GM10248 (cell line): ENCODE measurements at regions not wholly inside any gene's neighbourhood (a gene's known extent, or its start where the extent isn't known, plus 50 kb on each side); places are given as distances from the start of the nearest gene placed in this dataset.
A peak's percentile ranks its signal among the peaks of the same experiment; 100 is the strongest.

Source experiments
- CTCF ChIA-PET: fragments of 300-600 bp; sonication (Branson Sonifier 250); formaldehyde crosslinking; extraction: SDS; loops from one replicate; lab custom pipeline; 2021; ENCODE audit warnings: antibody characterized with exemption; lab: Yijun Ruan, JAX
- POLR2A ChIA-PET: fragments of 350-650 bp; sonication (Branson Sonifier 250); formaldehyde crosslinking; extraction: SDS; loops from one replicate; lab custom pipeline; 2020; ENCODE audit warnings: antibody characterized with exemption; lab: Yijun Ruan, JAX
- DNase-seq: peaks from one replicate; pipeline ENCODE4 v3.0.0; 2012; ENCODE audit errors: extremely low spot score
- CTCF ChIP-seq: IDR thresholded peaks from 2 replicates; pipeline ENCODE4 v1.5.1; 2012; ENCODE audit warnings: mild to moderate bottlenecking, low read depth; ENCODE audit errors: extremely low read depth, missing control alignments, control extremely low read depth

- POLR2A ChIA-PET, result no interaction called here
- TF ChIP-seq CTCF, result no peak
Observed at GRCh38 chr2:240249423-240250149, 109.1 kb upstream of the OTOS start.

GRCh38 chr2:240250150-240250984 lies 109.9 kb upstream of the OTOS start:
- DNase-seq, result no peak
- POLR2A ChIA-PET, result no interaction called here
- CTCF ChIA-PET, result no interaction called here
- TF ChIP-seq CTCF, result no peak

More at GRCh38 chr2:240249423-240250149, 109.1 kb upstream of the OTOS start:
- CTCF ChIA-PET, result no interaction called here
- DNase-seq, result no peak

GRCh38 chr2:240250985-240251847 lies 110.8 kb upstream of the OTOS start:
- no peak for TF ChIP-seq CTCF
- POLR2A ChIA-PET, result no interaction called here
- DNase-seq, result peak; percentile 64
- CTCF ChIA-PET, result no interaction called here

GRCh38 chr2:240251848-240252190 lies 111.4 kb upstream of the OTOS start:
- CTCF ChIA-PET, result interaction anchor here (1.0 to 1.5 kb wide), 2 partner anchors 19 to 23 kb away, joined by 3 to 6 read pairs; no protein-coding TSS in a partner anchor
- no peak for TF ChIP-seq CTCF
- POLR2A ChIA-PET, result no interaction called here
- no peak for DNase-seq

GRCh38 chr2:240252191-240252871 lies 111.9 kb upstream of the OTOS start:
- ChIA-PET POLR2A (interaction anchor here (0.6 kb wide), 1 partner anchor 651 kb away, joined by 3 read pairs; no protein-coding TSS in a partner anchor), CTCF (interaction anchor here (1.0 to 1.5 kb wide), 2 partner anchors 20 to 23 kb away, joined by 3 to 6 read pairs; no protein-coding TSS in a partner anchor)
- no peak for DNase-seq
- no peak for TF ChIP-seq CTCF
